ENCODE measurements at regions not wholly inside any gene's neighbourhood (a gene's known extent, or its start where the extent isn't known, plus 50 kb on each side); places are given as distances from the start of the nearest gene placed in this dataset.

DNA sequence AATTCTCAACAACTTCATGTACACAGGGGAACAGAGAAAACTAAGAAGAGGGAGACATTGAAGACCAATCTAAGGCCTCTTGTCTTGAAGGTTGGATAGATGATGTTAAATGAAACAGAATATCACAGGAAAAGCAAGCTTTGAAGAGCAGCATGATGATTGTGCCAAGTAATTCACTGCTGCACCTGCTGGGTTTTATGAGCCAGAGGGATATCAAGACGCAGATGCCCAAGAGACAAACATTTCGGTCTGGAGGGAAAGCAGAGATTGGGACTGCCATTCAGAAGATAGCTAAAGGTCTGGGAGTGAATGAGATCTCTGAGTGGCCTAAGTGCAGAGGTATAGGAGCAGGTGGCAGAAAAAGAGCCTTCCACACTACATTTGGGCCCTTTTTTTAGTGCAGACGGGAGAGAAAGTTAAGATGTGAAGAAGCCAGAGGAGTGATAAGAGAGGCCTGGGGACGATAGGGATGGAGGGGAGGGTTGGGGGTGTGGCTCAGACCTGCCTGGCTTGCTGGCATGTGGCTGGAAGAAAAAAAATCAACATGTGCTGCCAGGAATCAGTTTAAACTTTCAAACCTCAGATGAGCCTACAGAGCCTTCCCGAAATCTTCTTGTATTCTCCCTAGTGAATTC is 200.6 kb downstream of the AEBP2 start:
- TF ChIP-seq CSDC2 (CRISPR knock-in tag; IDR thresholded peaks at IDR 0.05) (no peak), ZNF565 (CRISPR knock-in tag; conservative IDR thresholded peaks at IDR 0.05; ENCODE audit: low read depth) (no peak), ZNF8 (CRISPR knock-in tag; IDR thresholded peaks at IDR 0.05) (no peak), RARB (CRISPR knock-in tag; IDR thresholded peaks at IDR 0.05) (no peak), BACH2 (CRISPR knock-in tag; IDR thresholded peaks at IDR 0.05; ENCODE audit: borderline replicate concordance) (no peak)
- TF ChIP-seq, protein P1, sequence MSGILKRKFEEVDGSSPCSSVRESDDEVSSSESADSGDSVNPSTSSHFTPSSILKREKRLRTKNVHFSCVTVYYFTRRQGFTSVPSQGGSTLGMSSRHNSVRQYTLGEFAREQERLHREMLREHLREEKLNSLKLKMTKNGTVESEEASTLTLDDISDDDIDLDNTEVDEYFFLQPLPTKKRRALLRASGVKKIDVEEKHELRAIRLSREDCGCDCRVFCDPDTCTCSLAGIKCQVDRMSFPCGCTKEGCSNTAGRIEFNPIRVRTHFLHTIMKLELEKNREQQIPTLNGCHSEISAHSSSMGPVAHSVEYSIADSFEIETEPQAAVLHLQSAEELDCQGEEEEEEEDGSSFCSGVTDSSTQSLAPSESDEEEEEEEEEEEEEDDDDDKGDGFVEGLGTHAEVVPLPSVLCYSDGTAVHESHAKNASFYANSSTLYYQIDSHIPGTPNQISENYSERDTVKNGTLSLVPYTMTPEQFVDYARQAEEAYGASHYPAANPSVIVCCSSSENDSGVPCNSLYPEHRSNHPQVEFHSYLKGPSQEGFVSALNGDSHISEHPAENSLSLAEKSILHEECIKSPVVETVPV (CRISPR knock-in tag; IDR thresholded peaks at IDR 0.05), result no peak

Measured in SK-N-SH treated with all-trans-retinoic acid at 6 μM for 48 hours (cell line).